ENCODE measurements at regions not wholly inside any gene's neighbourhood (a gene's known extent, or its start where the extent isn't known, plus 50 kb on each side); places are given as distances from the start of the nearest gene placed in this dataset.

- H3K9me3 ChIP-seq, result no peaks in the 10 kb centered on the region
- TF ChIP-seq POLR2A (IDR thresholded peaks at IDR 0.05) (no peak), CTCF (IDR thresholded peaks at IDR 0.05) (no peak)
- no peaks in the 10 kb centered on the region for H3K36me3 ChIP-seq
- no peak overlapping the region for H3K4me3 ChIP-seq
- H3K4me1 ChIP-seq, result no peaks in the 10 kb centered on the region
- H3K27me3 ChIP-seq, result no peaks in the 10 kb centered on the region
- H3K27ac ChIP-seq, result no peak overlapping the region
- DNase-seq, result no peak
Measured at GRCh38 chr9:10773136-10773535, 160.3 kb upstream of the PTPRD start.

GRCh38 chr9:10774051-10774450 is 161.2 kb upstream of the PTPRD start:
- H3K4me3 ChIP-seq, result no peak overlapping the region
- H3K27ac ChIP-seq, result no peak overlapping the region
- no peaks in the 10 kb centered on the region for H3K9me3 ChIP-seq
- no peak for TF ChIP-seq CTCF (IDR thresholded peaks at IDR 0.05)
- no peak for TF ChIP-seq POLR2A (IDR thresholded peaks at IDR 0.05)
- H3K27me3 ChIP-seq, result no peaks in the 10 kb centered on the region
- H3K4me1 ChIP-seq, result no peaks in the 10 kb centered on the region
- no peak for DNase-seq
- no peaks in the 10 kb centered on the region for H3K36me3 ChIP-seq

- no peaks in the 10 kb centered on the region for H3K4me1 ChIP-seq
- H3K4me3 ChIP-seq, result no peak overlapping the region
- H3K27me3 ChIP-seq, result no peaks in the 10 kb centered on the region
- H3K36me3 ChIP-seq, result no peaks in the 10 kb centered on the region
- no peak overlapping the region for H3K27ac ChIP-seq
- TF ChIP-seq POLR2A (IDR thresholded peaks at IDR 0.05), result no peak
- TF ChIP-seq CTCF (IDR thresholded peaks at IDR 0.05), result no peak
- no peaks in the 10 kb centered on the region for H3K9me3 ChIP-seq
- DNase-seq, result no peak
Measured at GRCh38 chr9:10785255-10785654, 172.5 kb upstream of the PTPRD start.

- no peak for DNase-seq
- peaks cover 0 to 2% (median 0%) of the 10 kb centered on the region in 4 donors for H3K9me3 ChIP-seq
- no peaks in the 10 kb centered on the region for H3K27me3 ChIP-seq
- H3K36me3 ChIP-seq, result no peaks in the 10 kb centered on the region
- no peaks in the 10 kb centered on the region for H3K4me1 ChIP-seq
- TF ChIP-seq POLR2A (IDR thresholded peaks at IDR 0.05) (no peak), CTCF (IDR thresholded peaks at IDR 0.05) (no peak)
- no peak overlapping the region for H3K27ac ChIP-seq
- H3K4me3 ChIP-seq, result no peak overlapping the region
Measured at GRCh38 chr9:10793306-10793705, 180.5 kb upstream of the PTPRD start.

- peaks cover 0 to 3% (median 0%) of the 10 kb centered on the region in 4 donors for H3K9me3 ChIP-seq
- no peaks in the 10 kb centered on the region for H3K4me1 ChIP-seq
- H3K27ac ChIP-seq, result no peak overlapping the region
- no peaks in the 10 kb centered on the region for H3K27me3 ChIP-seq
- H3K36me3 ChIP-seq, result no peaks in the 10 kb centered on the region
- no peak overlapping the region for H3K4me3 ChIP-seq
- no peak for TF ChIP-seq POLR2A (IDR thresholded peaks at IDR 0.05)
- TF ChIP-seq CTCF (IDR thresholded peaks at IDR 0.05), result no peak
- no peak for DNase-seq
Measured at GRCh38 chr9:10804486-10804885, 191.7 kb upstream of the PTPRD start.

GRCh38 chr9:10806868-10807267 is 194.1 kb upstream of the PTPRD start:
- H3K4me1 ChIP-seq, result no peaks in the 10 kb centered on the region
- TF ChIP-seq POLR2A (IDR thresholded peaks at IDR 0.05), result no peak
- no peak for TF ChIP-seq CTCF (IDR thresholded peaks at IDR 0.05)
- DNase-seq, result no peak
- H3K36me3 ChIP-seq, result no peaks in the 10 kb centered on the region
- H3K27ac ChIP-seq, result no peak overlapping the region
- H3K27me3 ChIP-seq, result no peaks in the 10 kb centered on the region
- H3K9me3 ChIP-seq, result peaks cover 0 to 3% (median 0%) of the 10 kb centered on the region in 4 donors
- no peak overlapping the region for H3K4me3 ChIP-seq
